Sigmoid colon (tissue), 4 donors: ENCODE measurements at regions not wholly inside any gene's neighbourhood (a gene's known extent, or its start where the extent isn't known, plus 50 kb on each side); places are given as distances from the start of the nearest gene placed in this dataset.

Experiments
- EP300 ChIP-seq, 4 donors: sonication (generic); formaldehyde crosslinking; IDR thresholded peaks; one replicate each; pipeline ENCODE4 v1.6.1; 2017; ENCODE audit warnings: antibody characterized with exemption in 4 of 4
- POLR2A ChIP-seq, 2 donors: fragments of 450-650 bp; IDR thresholded peaks; one replicate each; pipeline ENCODE4 v1.6.1; 2016; ENCODE audit warnings: antibody characterized with exemption in 2 of 2, mild to moderate bottlenecking in 2 of 2, moderate library complexity in 2 of 2

GRCh38 chr4:111267786-111268185 is 644.9 kb upstream of the PITX2 start:
- TF ChIP-seq EP300 (IDR thresholded peaks at IDR 0.05) (no peak), POLR2A (IDR thresholded peaks at IDR 0.05) (no peak)
